ENCODE measurements at regions not wholly inside any gene's neighbourhood (a gene's known extent, or its start where the extent isn't known, plus 50 kb on each side); places are given as distances from the start of the nearest gene placed in this dataset.

GRCh38 chr4:56267558-56267957, 119.7 kb downstream of the AASDH start:
- Histone ChIP-seq H2BK15ac (ENCODE audit: low read depth, low read length) (no peak overlapping the region), H3K14ac (ENCODE audit: insufficient read depth, low read length) (no peak overlapping the region), H3K23me2 (ENCODE audit: insufficient read length, low read depth, low read length, poor library complexity, severe bottlenecking) (no peaks in the 10 kb centered on the region), H3K9me3 (ENCODE audit: control insufficient read depth, low read depth, low read length) (no peaks in the 10 kb centered on the region), H3K79me1 (ENCODE audit: insufficient read depth, low read depth, low read length, poor library complexity, severe bottlenecking) (no peaks in the 10 kb centered on the region), H2BK12ac (ENCODE audit: insufficient read length, low read depth, low read length) (no peak overlapping the region), H3K27me3 (ENCODE audit: insufficient read depth, low read length) (no peaks in the 10 kb centered on the region), H2AFZ (ENCODE audit: low read length) (no peak overlapping the region), H3K79me2 (ENCODE audit: insufficient read depth, low read length) (no peaks in the 10 kb centered on the region), H3K9ac (ENCODE audit: extremely low read depth, insufficient read length, low read length) (no peak overlapping the region), H4K91ac (ENCODE audit: insufficient read length, low read depth, low read length) (no peak overlapping the region), H3T11ph (ENCODE audit: low read length) (no peak overlapping the region), H3K23ac (ENCODE audit: insufficient read length, low read depth, low read length) (no peak overlapping the region), H2BK5ac (ENCODE audit: insufficient read length, low read length) (no peak overlapping the region), H2AK5ac (ENCODE audit: insufficient read length, low read length) (no peak overlapping the region), H3K4me2 (ENCODE audit: insufficient read depth, insufficient read length, low read length) (no peak overlapping the region), H4K8ac (replicated peaks; ENCODE audit: insufficient read length, low read depth, low read length) (no peak overlapping the region), H3K56ac (ENCODE audit: insufficient read length, low read depth, low read length) (no peak overlapping the region), H3K4me1 (ENCODE audit: insufficient read depth, low read length) (no peaks in the 10 kb centered on the region), H3K18ac (ENCODE audit: insufficient read length, low read depth, low read length) (no peak overlapping the region), H3K4ac (ENCODE audit: low read depth, low read length) (no peak overlapping the region), H4K5ac (ENCODE audit: insufficient read length, low read depth, low read length) (no peak overlapping the region), H4K20me1 (ENCODE audit: control insufficient read depth, insufficient read depth, insufficient read length) (no peaks in the 10 kb centered on the region), H3K27ac (ENCODE audit: insufficient read length, low read depth, low read length) (no peak overlapping the region), H2BK20ac (ENCODE audit: low read depth, low read length, poor library complexity, severe bottlenecking) (no peak overlapping the region), H2BK120ac (ENCODE audit: low read depth, low read length, poor library complexity, severe bottlenecking) (no peak overlapping the region)
- DNase-seq, result no peak
- Mint-ChIP-seq H3K9me3 (peaks cover 3 to 6% of the 10 kb centered on the region in 2 experiments; a peak in 4 of 5 replicates), H3K27ac (no peak overlapping the region), H3K27me3 (ENCODE audit: low read depth) (no peaks in the 10 kb centered on the region; the same call in 1 of the 2 replicates), H3K4me3 (no peak overlapping the region), H3K36me3 (ENCODE audit: insufficient read depth in 1 of 3, low read depth in 3 of 3) (peaks cover 6 to 12% (median 6%) of the 10 kb centered on the region in 3 experiments; a peak in 6 of 7 replicates), H3K4me1 (no peaks in the 10 kb centered on the region)
- no CpG with 5 or more reads among the region's 4 CpGs for WGBS (ENCODE audit: extremely low coverage, insufficient read length, low lambda C conversion rate)
- TF ChIP-seq CTCF (conservative IDR thresholded peaks at IDR 0.05), result no peak

Data from H9 (cell line).